ENCODE measurements at regions not wholly inside any gene's neighbourhood (a gene's known extent, or its start where the extent isn't known, plus 50 kb on each side); places are given as distances from the start of the nearest gene placed in this dataset.

DNA sequence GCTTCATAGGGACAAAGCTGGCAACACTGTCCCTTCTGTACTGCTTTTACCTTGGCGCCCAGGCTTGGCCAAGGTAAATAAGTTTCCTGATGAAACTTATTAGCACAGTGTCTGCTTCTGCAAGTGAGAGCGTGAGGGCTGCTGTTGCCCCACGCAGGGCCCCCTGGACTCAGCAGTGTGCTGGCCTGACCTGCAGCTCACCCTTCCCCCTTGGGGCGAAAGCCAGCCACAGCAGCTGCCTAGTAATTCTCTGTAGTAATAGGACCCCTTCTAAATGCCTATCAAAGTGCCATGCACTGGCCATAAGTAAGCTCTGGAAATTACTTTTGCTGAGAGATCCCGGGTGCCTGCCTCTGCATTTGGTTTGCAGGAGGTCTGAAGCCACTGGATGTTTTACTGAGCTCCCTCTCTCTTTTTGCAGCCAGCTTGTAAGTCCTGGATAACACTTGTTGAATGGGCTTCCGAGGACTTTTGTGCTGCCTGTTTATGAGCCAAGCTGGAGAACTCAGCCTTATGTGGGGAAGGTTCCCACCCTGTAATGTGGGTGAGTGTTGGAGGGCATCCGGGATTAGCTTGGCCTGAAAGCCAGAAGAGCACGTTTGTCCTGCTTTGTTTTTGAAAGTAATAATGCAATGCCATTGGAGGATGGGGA, 293.9 kb downstream of the C7orf25 start:
- no peak for DNase-seq (ENCODE audit: low read depth, low spot score)

GRCh38 chr7:42617071-42617765, 294.7 kb downstream of the C7orf25 start:
- DNase-seq (ENCODE audit: low read depth, low spot score) = no peak

- no peak for DNase-seq (ENCODE audit: low read depth, low spot score)
These were observed 297.2 kb downstream of the C7orf25 start for GRCh38 chr7:42614636-42615035.

DNA sequence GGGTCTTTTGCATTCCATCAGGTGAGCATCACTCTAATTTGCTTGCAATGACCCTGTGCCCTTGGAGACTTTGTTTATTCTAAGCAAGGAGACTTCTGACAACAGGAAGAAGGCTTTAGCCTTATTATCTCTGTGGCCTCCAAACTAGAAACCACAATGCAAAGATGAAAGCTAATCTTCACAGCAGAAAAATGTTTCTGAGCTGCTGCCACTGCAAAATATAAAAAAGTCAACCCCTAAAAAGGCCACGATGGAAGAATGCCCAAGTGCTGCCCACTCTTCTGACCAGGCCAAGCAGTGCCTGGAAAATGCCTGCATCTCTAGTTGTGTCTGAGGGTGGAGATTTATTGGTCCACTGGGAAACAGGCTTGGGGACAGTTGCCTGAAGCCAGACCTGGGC, 299.9 kb downstream of the C7orf25 start:
- no peak for DNase-seq (ENCODE audit: low read depth, low spot score)

GRCh38 chr7:42611289-42611928, 300.5 kb downstream of the C7orf25 start:
- no peak for DNase-seq (ENCODE audit: low read depth, low spot score)

- DNase-seq (ENCODE audit: low read depth, low spot score) = peak; percentile 23
These were observed 305.5 kb downstream of the C7orf25 start for GRCh38 chr7:42606193-42606905.

DNA sequence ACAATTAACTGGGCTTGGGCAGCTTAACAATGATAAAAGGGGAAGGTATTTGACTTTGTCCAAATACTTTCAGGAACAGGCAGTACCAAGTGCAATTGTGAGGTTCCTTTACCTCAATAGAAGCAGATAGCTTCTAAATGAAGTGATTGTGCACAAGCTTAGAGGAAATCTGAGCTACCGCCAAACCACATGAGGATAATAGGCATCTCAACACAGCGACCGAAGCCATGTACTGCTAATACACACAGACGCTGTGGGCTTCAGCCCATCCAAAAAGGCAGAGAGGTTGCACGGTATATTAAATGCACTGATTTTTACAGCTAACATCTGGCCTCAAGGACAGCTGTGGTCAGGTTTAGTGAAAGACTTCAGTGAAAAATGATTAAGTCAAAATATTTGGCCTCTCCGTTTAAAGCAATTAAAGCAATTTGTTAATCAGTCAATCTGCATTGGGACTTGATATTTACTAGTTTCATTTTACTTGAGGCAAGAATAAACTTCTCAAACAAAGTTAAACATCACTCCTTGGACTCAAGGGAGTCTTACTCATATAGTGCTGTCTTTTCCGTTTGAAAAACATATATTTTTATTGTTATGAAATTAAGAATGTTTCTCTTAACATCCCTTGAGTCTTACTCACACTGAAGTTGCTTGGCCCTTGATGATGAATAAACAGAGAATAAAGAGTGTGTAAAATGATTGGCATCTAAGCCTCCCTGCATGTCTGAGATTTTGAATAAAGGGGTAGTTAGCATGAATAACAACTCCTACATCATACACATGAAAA, 306.3 kb downstream of the C7orf25 start:
- no peak for DNase-seq (ENCODE audit: low read depth, low spot score)

DNA sequence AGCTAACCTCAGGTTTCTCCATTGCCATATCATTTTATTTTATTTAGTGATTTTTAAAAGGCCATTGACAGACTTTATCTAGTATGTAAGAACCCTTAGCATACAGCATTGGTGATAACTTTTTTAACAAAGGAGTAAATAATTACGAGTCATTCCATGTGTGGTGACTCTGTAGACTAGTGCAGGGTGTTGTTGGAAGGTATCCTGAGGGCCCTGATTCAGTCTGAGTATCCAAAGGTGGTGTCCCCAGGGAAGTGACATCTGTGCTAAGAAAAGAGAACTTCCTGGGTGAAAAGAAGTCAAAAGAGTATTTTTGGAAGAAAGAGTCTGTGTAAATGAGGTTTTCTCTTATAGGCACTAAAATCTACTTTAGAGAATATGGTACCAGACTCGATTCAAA, 308.4 kb downstream of the C7orf25 start:
- no peak for DNase-seq (ENCODE audit: low read depth, low spot score)

GRCh38 chr7:42597300-42597699, 314.6 kb downstream of the C7orf25 start:
- no peak for DNase-seq (ENCODE audit: low read depth, low spot score)

DNA sequence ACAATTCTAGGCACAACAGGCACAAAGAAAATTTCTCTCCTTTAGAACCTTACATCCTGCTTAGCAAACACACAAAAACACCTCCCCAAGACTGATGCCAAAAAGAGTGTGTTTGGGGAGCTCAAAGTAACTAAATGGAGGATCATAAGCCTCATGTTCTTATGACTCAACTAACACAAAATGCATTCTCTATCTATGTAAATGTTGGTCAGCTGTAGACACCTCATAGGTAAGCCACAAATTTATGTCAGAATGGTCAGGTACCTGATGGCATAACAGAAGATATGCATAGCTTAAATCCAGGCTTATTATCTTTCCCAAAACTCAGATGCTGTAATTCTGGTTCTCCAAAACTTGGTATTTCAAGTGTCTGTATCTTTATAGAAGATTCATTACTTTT, 315.1 kb downstream of the C7orf25 start:
- DNase-seq (ENCODE audit: low read depth, low spot score) = no peak

GRCh38 chr7:42593860-42594259, 318.0 kb downstream of the C7orf25 start:
- no peak for DNase-seq (ENCODE audit: low read depth, low spot score)

DNA sequence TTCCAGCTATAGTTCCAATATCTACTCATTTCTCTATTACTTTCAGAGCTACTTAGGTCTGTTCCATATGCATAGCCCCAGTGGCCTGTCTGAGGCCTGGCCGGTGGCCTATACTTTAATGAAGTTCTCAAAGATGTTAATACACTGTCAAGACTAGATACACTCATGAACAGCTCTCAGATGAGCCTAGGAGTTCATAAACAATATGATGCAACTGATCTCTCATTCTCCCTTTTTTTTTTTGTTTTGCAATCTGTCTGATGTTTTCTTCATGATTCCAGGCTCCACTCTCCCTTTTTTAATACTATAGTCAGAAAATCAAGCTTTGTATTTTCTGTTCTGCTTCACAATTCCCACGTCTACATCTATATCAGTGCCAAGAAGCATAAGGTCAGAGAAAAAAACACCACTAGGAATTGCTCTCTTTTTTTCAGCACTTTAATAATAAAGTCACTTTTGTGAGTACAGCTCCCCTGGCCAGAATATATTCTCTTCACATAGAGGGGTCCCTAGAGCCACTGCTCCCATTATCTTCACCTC, 321.0 kb downstream of the C7orf25 start:
- DNase-seq (ENCODE audit: low read depth, low spot score) = no peak

GRCh38 chr7:42588876-42589275, 323.0 kb downstream of the C7orf25 start:
- no peak for DNase-seq (ENCODE audit: low read depth, low spot score)

DNA sequence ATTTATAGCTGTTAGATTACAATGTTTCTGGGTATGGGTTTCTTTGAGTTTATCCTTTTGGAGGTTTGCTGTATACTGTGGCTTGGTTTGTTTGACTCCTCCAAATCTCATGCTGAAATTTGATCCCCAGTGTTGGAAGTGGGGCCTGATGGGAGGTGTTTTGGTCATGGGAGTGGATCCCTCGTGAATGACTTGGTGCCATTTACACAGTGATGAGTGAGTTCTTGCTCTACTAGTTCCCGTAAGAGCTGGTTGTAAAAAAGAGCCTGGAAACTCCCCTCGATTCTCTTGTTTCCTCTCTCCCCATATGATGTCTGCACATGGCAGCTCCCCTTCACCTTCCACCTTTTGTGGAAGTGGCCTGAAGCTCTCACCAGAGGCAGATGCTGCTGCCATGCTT, 324.1 kb downstream of the C7orf25 start:
- DNase-seq (ENCODE audit: low read depth, low spot score) = no peak

- DNase-seq (ENCODE audit: low read depth, low spot score) = no peak
These were observed 331.8 kb downstream of the C7orf25 start for GRCh38 chr7:42580061-42580460.

GRCh38 chr7:42575171-42575570, 336.7 kb downstream of the C7orf25 start:
- DNase-seq (ENCODE audit: low read depth, low spot score) = no peak

DNA sequence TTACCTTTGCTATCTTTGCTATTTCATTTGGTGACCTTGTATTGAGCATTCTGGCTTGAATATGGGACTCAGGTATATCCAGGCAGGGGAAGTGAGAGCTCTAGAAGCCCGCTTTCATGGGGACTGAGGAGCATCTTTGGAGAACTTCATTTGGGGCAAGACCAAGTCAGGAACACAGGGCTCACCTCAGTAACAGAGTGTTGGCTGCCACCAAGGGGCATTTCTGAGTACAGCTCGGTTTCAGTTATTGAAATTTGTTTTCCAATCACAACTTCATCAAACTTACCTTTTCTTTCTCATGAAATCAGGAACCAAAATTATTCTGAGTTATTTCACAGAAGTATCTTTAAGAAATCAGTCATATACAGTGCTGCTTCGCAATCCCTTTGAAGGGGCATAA, 337.2 kb downstream of the C7orf25 start:
- DNase-seq (ENCODE audit: low read depth, low spot score) = no peak

- no peak for DNase-seq (ENCODE audit: low read depth, low spot score)
These were observed 337.1 kb upstream of the GLI3 start for GRCh38 chr7:42573881-42574672.

- DNase-seq (ENCODE audit: low read depth, low spot score) = no peak
These were observed 335.6 kb upstream of the GLI3 start for GRCh38 chr7:42572561-42572960.

DNA sequence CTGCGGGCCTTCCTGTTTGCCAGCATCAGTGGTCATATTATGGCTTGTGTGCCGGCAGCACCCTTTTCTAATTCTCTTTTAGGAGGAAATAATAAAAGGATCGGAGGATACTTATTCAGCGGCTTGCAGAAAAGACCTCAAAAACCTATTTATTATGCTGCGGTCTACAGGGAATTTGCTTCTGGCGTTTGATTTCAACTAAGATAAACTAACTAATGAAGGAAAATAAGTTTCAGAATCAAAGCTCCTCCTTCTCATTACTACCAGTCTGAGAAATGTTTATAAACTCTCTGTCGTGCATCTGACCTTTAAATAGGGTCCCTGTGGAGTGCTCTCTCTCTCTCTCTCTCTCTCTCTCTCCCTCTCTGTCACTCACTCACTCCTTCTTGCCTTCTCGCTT, 335.0 kb upstream of the GLI3 start:
- no peak for DNase-seq (ENCODE audit: low read depth, low spot score)

GRCh38 chr7:42570944-42571343, 333.9 kb upstream of the GLI3 start:
- DNase-seq (ENCODE audit: low read depth, low spot score) = no peak

Data from smooth muscle cell of the brain vasculature (primary cell).